ENCODE measurements at regions not wholly inside any gene's neighbourhood (a gene's known extent, or its start where the extent isn't known, plus 50 kb on each side); places are given as distances from the start of the nearest gene placed in this dataset.

- POLR2A ChIA-PET (ENCODE audit: partially characterized antibody), result no interaction called here
- 87% methylated on average over 10 of the region's 14 CpGs; no CpG with 5 or more reads in 1 of the 2 experiments for WGBS, 2 experiments (ENCODE audit: extremely low coverage in 1 of 2, insufficient coverage in 1 of 2, insufficient read length in 1 of 2, insufficient replicate concordance in 2 of 2, low coverage in 1 of 2, low lambda C conversion rate in 2 of 2, missing lambda C conversion rate in 1 of 2)
- TF ChIP-seq POLR2A (IDR thresholded peaks at IDR 0.05; ENCODE audit: control extremely low read depth in 1 of 2, low read depth in 2 of 2, low read length in 2 of 2), result no peak
- no peak for TF ChIP-seq RAD21 (IDR thresholded peaks at IDR 0.05 in 1 of 2, conservative IDR thresholded peaks at IDR 0.05 in 1 of 2; ENCODE audit: low read depth in 2 of 2, low read length in 2 of 2)
- TF ChIP-seq CHD1 (IDR thresholded peaks at IDR 0.05; ENCODE audit: low read depth, low read length), result no peak
- TF ChIP-seq NANOG (IDR thresholded peaks at IDR 0.05; ENCODE audit: insufficient read depth, low read depth, low read length, poor library complexity, severe bottlenecking), result no peak
- no peak for TF ChIP-seq TCF12 (IDR thresholded peaks at IDR 0.05; ENCODE audit: low read depth, low read length)
- TF ChIP-seq CTCF (IDR thresholded peaks at IDR 0.05; ENCODE audit: control extremely low read depth in 1 of 3, insufficient read depth in 1 of 3, low read depth in 1 of 3, low read length in 3 of 3), result no peak
- no peak for TF ChIP-seq USF2 (IDR thresholded peaks at IDR 0.05; ENCODE audit: low read length)
- TF ChIP-seq JUND (IDR thresholded peaks at IDR 0.05; ENCODE audit: low read length), result no peak
- no peak for TF ChIP-seq HDAC6 (IDR thresholded peaks at IDR 0.05; ENCODE audit: low read depth, low read length)
- TF ChIP-seq SAP30 (IDR thresholded peaks at IDR 0.05; ENCODE audit: insufficient read depth, insufficient replicate concordance, low read length), result no peak
- no peak for TF ChIP-seq CBX5 (IDR thresholded peaks at IDR 0.05; ENCODE audit: low read depth, low read length)
These were observed 95.1 kb upstream of the GPC1 start for GRCh38 chr2:240340361-240340761.

More at GRCh38 chr2:240340361-240340761, 95.1 kb upstream of the GPC1 start:
- no peak overlapping the region for H3K23ac ChIP-seq (ENCODE audit: insufficient read length)
- no peak overlapping the region for H2BK12ac ChIP-seq (ENCODE audit: low read depth, low read length)
- H3K4ac ChIP-seq (replicated peaks; ENCODE audit: insufficient read length, low read depth, low read length), result no peak overlapping the region
- DNase-seq (ENCODE audit: low read depth in 1 of 2, low spot score in 2 of 2), result no peak
- no peaks in the 10 kb centered on the region for H3K36me3 ChIP-seq (ENCODE audit: control insufficient read depth in 2 of 4, insufficient read depth in 4 of 4, low read length in 3 of 4)
- no peaks in the 10 kb centered on the region for H3K27me3 ChIP-seq (replicated peaks in 1 of 4; ENCODE audit: control insufficient read depth in 3 of 4, extremely low read depth in 1 of 4, insufficient read depth in 3 of 4, low read length in 3 of 4)
- no peak overlapping the region for H3K4me3 ChIP-seq (ENCODE audit: extremely low read depth in 1 of 4, insufficient read depth in 2 of 4, low read depth in 3 of 4, low read length in 4 of 4)
- H3K4me1 ChIP-seq (replicated peaks in 1 of 4; ENCODE audit: control insufficient read depth in 3 of 4, insufficient read depth in 4 of 4, low read length in 3 of 4), result no peaks in the 10 kb centered on the region
- H2BK120ac ChIP-seq (replicated peaks; ENCODE audit: low read depth, low read length), result no peak overlapping the region
- no peak overlapping the region for H3K9ac ChIP-seq (replicated peaks in 1 of 4; ENCODE audit: extremely low read depth in 1 of 4, low read depth in 3 of 4, low read length in 3 of 4)
- no peaks in the 10 kb centered on the region for H3K79me2 ChIP-seq (ENCODE audit: control insufficient read depth in 1 of 2, insufficient read depth in 2 of 2, low read length in 2 of 2)
- no peaks in the 10 kb centered on the region for H3K79me1 ChIP-seq (ENCODE audit: low read depth, low read length)
- H2BK15ac ChIP-seq (ENCODE audit: low read length), result no peak overlapping the region
- no peak overlapping the region for H4K91ac ChIP-seq (replicated peaks; ENCODE audit: insufficient read length, low read length)
- CTCF ChIA-PET (ENCODE audit: partially characterized antibody), result no interaction called here
- H4K8ac ChIP-seq (ENCODE audit: extremely low read depth, insufficient read depth, low read length), result peak overlapping the region; percentile 51; the same call in 1 of the 2 replicates
- no peak overlapping the region for H3K18ac ChIP-seq (ENCODE audit: extremely low read depth, low read length)
- H2BK5ac ChIP-seq (ENCODE audit: low read depth, low read length), result no peak overlapping the region
- no peaks in the 10 kb centered on the region for H3K23me2 ChIP-seq (ENCODE audit: low read depth, low read length)
- FAIRE-seq, result no peak
- no peak overlapping the region for H2BK20ac ChIP-seq (ENCODE audit: low read length)
- H3K4me2 ChIP-seq (ENCODE audit: insufficient read depth in 1 of 2, low read depth in 2 of 2, low read length in 2 of 2), result no peak overlapping the region
- no peak overlapping the region for H3K14ac ChIP-seq (ENCODE audit: insufficient read length)
- H2AFZ ChIP-seq (ENCODE audit: low read length), result no peak overlapping the region
- no peak overlapping the region for H3K56ac ChIP-seq (replicated peaks; ENCODE audit: insufficient read length, low read depth, low read length)
- no peak overlapping the region for H3K27ac ChIP-seq (ENCODE audit: low read depth, low read length)
- no peak overlapping the region for H4K5ac ChIP-seq (ENCODE audit: insufficient read length, low read depth, low read length)
- no peaks in the 10 kb centered on the region for H4K20me1 ChIP-seq (replicated peaks in 1 of 2; ENCODE audit: control insufficient read depth in 1 of 2, insufficient read depth in 2 of 2, low read length in 2 of 2)
- no peak overlapping the region for H2AK5ac ChIP-seq (ENCODE audit: low read depth, low read length)
- peaks cover 10 to 11% of the 10 kb centered on the region in 2 experiments; a peak in 3 of 4 replicates for H3K9me3 ChIP-seq (ENCODE audit: insufficient read depth in 2 of 2, low read depth in 1 of 2, low read length in 1 of 2)

Data from H1 (cell line).